ENCODE measurements at regions not wholly inside any gene's neighbourhood (a gene's known extent, or its start where the extent isn't known, plus 50 kb on each side); places are given as distances from the start of the nearest gene placed in this dataset.
"Not testable (repeated sequence)": the region's sequence is repeated elsewhere in the genome, so short reads cannot be mapped to it uniquely, and the experiment has no call there.

DNA sequence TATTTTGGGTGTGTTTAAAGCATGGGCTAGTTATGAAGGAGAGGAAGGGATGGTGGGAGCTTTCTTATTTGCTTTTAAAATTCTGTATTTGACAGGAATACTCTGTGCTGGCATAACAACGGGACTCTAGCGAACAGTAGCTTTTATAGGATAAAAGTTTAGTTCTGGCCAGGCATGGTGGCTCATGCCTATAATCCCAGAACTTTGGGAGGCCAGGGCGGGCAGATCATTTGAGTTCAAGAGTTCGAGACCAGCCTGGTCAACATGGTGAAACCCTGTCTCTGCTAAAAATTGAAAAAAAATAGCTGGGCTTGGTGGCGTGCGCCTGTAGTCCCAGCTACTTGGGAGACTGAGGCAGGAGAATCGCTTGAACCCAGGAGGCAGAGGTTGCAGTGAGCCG, 71.5 kb upstream of the GADD45A start:
- H3K9me3 ChIP-seq, H3K36me3 ChIP-seq, DNase-seq, H3K27me3 ChIP-seq, H3K4me3 ChIP-seq: not testable (repeated sequence)

DNA sequence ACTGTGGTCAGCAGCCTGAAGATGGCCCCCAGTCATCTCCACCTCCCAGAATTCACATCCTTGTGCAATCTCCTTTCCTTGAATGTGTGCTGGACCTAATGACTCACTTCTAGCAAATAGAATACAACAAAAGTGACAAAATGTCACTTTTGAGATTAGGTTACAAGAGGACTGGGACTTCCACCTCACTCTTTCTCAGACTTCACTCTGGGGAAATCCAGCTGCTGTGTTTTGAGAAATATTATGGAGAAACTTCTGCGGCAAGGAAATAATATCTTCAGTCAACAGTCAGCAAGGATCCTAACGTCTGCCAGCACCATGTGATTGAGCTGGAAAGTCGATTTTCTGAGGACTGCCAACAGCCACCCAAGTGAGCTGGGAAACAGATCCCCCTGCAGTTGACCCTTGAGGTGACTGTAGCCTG, 70.5 kb upstream of the GADD45A start:
- Histone ChIP-seq H3K9me3 (no peaks in the 10 kb centered on the region), H3K4me3 (no peak overlapping the region), H3K36me3 (no peaks in the 10 kb centered on the region), H3K27me3 (no peaks in the 10 kb centered on the region)
- no peak for DNase-seq

DNA sequence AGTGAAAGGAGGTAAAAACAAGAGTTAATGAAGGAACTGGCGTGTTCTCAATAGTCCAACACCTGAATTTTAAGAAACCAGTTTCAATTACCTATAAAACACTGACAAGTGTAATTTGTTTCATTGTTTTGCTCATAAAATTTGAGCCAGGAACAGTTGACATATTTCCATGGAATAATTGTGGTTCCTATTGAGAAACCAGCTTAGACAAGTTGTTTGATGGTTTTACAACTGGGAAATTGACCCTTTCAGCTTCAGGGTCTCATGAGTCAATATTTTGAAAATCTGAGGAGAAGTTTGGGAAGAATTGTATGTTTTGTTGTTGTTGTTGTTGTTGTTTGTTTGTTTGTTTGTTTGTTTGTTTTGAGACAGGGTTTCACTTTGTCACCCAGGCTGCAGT, 69.1 kb upstream of the GADD45A start:
- Histone ChIP-seq H3K27me3 (no peaks in the 10 kb centered on the region), H3K4me3 (no peak overlapping the region), H3K9me3 (no peaks in the 10 kb centered on the region), H3K36me3 (no peaks in the 10 kb centered on the region)
- DNase-seq = no peak

DNA sequence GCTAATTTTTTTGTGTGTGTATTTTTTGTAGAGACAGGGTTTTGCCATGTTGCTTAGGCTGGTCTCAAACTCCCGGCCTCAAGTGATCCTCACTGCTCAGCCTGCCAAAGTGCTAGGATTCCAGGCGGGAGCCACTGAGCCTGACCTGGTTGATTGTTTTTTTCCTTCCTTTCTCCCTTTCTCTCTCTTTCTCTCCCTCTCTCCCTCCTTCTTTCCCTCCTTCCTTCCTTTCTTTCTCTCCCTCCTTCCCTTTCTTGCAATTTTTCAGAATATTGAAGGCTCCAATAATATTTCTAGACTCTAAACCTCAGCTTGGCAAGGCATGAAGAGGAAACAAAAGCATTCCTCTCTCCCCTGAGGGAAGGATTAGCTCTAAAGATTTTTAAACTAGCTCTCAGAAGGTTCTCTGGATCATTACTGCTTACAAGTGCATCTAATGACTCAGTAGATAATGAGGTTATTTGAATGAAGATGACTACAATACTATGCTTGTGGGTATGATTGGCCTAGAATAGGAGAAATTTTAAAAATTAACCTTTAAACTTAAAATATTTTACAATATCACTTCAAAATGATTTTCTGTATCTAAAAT, 68.5 kb upstream of the GADD45A start:
- no peaks in the 10 kb centered on the region for H3K27me3 ChIP-seq
- DNase-seq = no peak
- H3K4me3 ChIP-seq = no peak overlapping the region

DNA sequence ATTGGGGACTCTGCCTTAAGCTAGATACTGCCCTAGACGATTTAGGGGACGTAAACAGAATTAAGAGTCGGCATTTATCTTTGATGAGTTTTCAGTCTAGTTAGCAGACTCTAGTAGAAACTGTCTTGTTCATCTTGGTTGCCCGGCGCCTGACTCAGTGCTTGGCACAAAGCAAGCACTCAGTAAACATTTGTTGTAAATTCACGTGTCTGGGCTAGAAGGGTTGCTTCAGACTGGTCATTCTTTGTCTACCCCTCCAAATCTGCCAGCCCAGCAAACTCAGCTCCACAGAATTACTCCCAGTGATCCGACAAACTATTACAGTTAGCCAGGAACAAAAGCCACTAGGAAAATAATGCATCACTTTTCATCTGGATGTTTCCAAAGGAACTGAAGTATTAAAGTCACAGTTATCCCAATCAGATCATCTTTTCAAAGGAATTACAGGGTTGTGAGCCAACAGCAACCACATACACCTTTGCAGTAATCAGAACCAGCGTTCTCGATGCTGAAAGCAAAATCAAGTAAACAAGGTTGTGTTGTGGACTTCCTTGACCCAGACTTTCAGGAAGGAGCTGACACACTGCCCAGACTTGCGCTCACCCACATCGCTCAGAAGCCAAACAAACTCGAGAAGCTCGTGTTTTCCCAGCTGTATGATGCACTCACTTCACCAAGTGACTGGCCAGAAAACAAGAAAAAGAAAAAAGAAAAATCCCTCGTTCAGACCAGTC, 66.5 kb upstream of the GADD45A start:
- no peaks in the 10 kb centered on the region for H3K36me3 ChIP-seq
- H3K9me3 ChIP-seq = no peaks in the 10 kb centered on the region
- no peaks in the 10 kb centered on the region for H3K27me3 ChIP-seq
- DNase-seq = peak; percentile 82
- peak overlapping the region; percentile 18; the same call in 1 of the 2 replicates for H3K4me3 ChIP-seq

More for the DNA sequence above, 68.5 kb upstream of the GADD45A start:
- H3K36me3 ChIP-seq = no peaks in the 10 kb centered on the region
- no peaks in the 10 kb centered on the region for H3K9me3 ChIP-seq

DNA sequence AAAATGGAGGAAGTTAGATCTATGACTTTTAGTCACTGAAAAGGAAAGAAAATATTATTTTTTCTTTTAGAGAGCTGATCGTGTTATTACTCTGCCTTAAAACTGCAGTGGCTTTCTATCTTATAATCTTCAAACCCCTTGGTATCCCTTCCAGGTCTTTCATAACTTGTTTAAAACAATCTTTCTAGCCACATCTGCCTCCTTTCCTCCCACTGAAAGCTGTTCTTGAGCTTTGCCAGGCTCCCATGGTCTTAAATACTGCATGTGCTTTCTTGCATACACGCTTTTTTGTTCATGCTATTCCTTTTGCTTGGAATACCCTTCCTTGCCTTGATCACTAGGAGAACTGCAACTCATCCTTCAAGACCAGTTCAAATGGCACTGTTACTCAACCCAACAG, 65.9 kb upstream of the GADD45A start:
- no peaks in the 10 kb centered on the region for H3K27me3 ChIP-seq
- H3K9me3 ChIP-seq = no peaks in the 10 kb centered on the region
- peak overlapping the region; percentile 18; the same call in 1 of the 2 replicates for H3K4me3 ChIP-seq
- no peaks in the 10 kb centered on the region for H3K36me3 ChIP-seq
- DNase-seq = no peak

DNA sequence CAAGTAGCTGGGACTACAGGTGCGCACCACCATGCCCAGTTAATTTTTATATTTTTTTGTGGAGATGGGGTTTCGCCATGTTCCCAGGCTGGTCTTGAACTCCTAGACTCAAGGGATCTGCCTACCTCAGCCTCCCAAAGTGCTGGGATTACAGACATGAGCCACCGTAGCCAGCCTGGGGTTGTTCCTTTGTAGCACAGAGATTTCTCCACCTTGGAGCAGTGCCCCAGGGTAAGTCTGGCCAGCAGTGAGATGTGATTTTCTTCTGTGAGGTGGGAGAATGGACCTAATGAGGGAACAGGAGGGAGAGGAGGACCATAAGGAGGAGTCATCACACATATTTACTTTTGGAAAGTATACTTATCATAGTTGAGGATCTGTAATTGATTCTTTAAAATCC, 61.1 kb upstream of the GADD45A start:
- no peaks in the 10 kb centered on the region for H3K36me3 ChIP-seq
- no peak for DNase-seq
- H3K9me3 ChIP-seq = peaks cover 4% of the 10 kb centered on the region
- H3K4me3 ChIP-seq = no peak overlapping the region
- no peaks in the 10 kb centered on the region for H3K27me3 ChIP-seq

- no peak for DNase-seq
- Histone ChIP-seq H3K9me3 (peaks cover 4% of the 10 kb centered on the region), H3K27me3 (no peaks in the 10 kb centered on the region), H3K4me3 (no peak overlapping the region), H3K36me3 (no peaks in the 10 kb centered on the region)
Measured at GRCh38 chr1:67624680-67625079, 60.3 kb upstream of the GADD45A start.

DNA sequence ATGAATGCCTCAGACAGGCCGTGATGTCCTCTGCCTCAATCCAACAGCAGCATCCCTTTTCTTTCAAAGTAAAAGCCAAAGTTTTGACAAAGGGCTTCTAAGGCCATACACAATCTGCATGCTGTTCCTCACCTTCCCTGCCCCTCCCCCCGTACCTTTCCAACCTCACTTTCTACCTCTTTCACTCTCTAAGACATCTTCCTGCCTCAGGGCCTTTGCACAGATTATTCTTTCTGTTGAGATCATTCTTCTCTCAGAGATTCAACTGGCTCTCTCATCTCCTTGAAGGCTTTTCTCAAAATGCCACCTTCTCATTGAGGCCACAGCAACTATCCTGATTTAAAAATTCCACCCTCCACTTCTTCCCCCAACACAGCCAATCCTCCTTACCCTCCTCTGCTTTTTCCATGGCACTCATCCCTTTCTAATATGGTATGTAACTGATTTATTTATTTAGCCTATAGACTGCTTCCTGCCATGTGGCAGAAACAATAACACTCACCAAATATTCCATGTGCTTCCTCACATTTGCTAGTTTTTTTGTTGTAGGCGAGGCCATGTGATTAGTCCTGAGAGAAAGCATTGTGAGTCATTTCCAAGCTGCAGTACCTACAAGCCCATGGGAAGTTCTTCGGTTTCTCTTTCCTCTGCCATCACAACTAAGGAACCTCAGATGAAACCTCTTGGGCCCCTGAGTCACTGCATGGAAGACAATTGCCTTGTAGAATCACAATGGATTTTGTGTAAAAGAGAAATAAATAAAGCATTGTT, 58.7 kb upstream of the GADD45A start:
- DNase-seq = peak; percentile 42
- Histone ChIP-seq H3K9me3 (peaks cover 4% of the 10 kb centered on the region), H3K36me3 (no peaks in the 10 kb centered on the region), H3K4me3 (no peak overlapping the region), H3K27me3 (no peaks in the 10 kb centered on the region)

- Histone ChIP-seq H3K36me3 (no peaks in the 10 kb centered on the region), H3K27me3 (no peaks in the 10 kb centered on the region), H3K9me3 (peaks cover 4% of the 10 kb centered on the region), H3K4me3 (no peak overlapping the region)
- DNase-seq = no peak
Measured at GRCh38 chr1:67626861-67627235, 58.2 kb upstream of the GADD45A start.

DNA sequence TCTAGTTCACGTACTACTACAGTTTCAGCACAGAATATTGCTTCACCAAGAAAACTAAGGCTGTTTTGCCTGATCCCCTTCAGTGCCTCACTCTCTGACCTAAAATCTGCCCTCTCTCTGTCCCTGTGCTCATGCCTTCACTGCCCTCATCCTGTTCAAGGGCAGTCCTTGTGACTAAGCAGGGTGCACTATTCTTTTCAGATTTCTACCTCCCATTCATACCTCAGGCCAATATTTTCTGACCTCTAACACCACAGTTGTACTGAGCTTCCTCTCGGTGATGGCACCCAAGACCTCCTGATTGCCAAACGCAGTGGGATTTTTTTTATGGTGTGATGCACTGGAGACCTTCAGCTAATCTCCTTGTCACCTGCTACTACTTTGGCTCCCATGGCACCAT, 57.7 kb upstream of the GADD45A start:
- Histone ChIP-seq H3K36me3 (no peaks in the 10 kb centered on the region), H3K27me3 (no peaks in the 10 kb centered on the region), H3K9me3 (peaks cover 4% of the 10 kb centered on the region), H3K4me3 (no peak overlapping the region)
- no peak for DNase-seq

- no peak for DNase-seq
- H3K36me3 ChIP-seq = no peaks in the 10 kb centered on the region
- no peaks in the 10 kb centered on the region for H3K27me3 ChIP-seq
- peaks cover 4% of the 10 kb centered on the region for H3K9me3 ChIP-seq
- H3K4me3 ChIP-seq = no peak overlapping the region
Measured at GRCh38 chr1:67627906-67628305, 57.1 kb upstream of the GADD45A start.

GRCh38 chr1:67629370-67630075, 55.5 kb upstream of the GADD45A start:
- Histone ChIP-seq H3K9me3 (peaks cover 4% of the 10 kb centered on the region), H3K4me3 (no peak overlapping the region), H3K36me3 (no peaks in the 10 kb centered on the region), H3K27me3 (no peaks in the 10 kb centered on the region)
- no peak for DNase-seq

DNA sequence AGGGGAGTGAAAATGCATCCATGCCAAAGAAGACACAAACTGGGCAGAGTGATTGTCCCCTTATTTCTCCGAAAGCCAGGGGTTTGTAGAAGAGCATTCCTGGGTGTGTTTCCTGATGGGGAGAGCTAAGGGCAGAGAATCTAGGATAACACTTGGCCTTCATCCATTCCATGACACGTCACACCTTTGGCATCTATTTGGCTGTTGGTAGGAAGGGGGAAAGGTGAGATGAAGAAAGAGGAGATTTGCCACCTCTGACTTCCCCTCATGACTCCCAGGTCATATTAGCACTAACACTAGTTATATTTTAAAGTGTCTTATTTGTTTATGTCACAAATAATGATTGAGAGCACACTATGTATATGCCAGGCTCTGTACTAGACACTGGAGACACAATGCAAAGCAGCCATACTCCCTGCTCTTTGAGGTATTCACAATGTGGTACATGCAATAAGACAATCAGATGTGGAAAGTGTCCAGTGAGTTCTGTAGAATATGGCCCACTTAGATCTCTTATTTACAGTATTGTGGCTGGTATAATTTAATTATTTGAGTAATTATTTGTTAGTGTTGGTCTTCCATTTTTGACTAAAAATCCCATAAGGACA, 54.5 kb upstream of the GADD45A start:
- Histone ChIP-seq H3K36me3 (no peaks in the 10 kb centered on the region), H3K4me3 (no peak overlapping the region), H3K9me3 (peaks cover 4% of the 10 kb centered on the region), H3K27me3 (no peaks in the 10 kb centered on the region)
- DNase-seq = no peak

- DNase-seq = no peak
- no peaks in the 10 kb centered on the region for H3K36me3 ChIP-seq
- H3K4me3 ChIP-seq = no peak overlapping the region
- H3K9me3 ChIP-seq = no peaks in the 10 kb centered on the region
- no peaks in the 10 kb centered on the region for H3K27me3 ChIP-seq
Measured at GRCh38 chr1:67632356-67632755, 52.6 kb upstream of the GADD45A start.

GRCh38 chr1:67632811-67633655, 52.0 kb upstream of the GADD45A start:
- DNase-seq = no peak
- Histone ChIP-seq H3K36me3 (no peaks in the 10 kb centered on the region), H3K4me3 (no peak overlapping the region), H3K9me3 (no peaks in the 10 kb centered on the region), H3K27me3 (no peaks in the 10 kb centered on the region)
